ENCODE measurements at regions not wholly inside any gene's neighbourhood (a gene's known extent, or its start where the extent isn't known, plus 50 kb on each side); places are given as distances from the start of the nearest gene placed in this dataset.

GRCh38 chr6:80640176-80640575, 533.7 kb downstream of the BCKDHB start:
- Histone ChIP-seq H3K4me3 (ENCODE audit: extremely low read depth in 1 of 4, insufficient read depth in 2 of 4, low read depth in 3 of 4, low read length in 4 of 4) (no peak overlapping the region), H2BK20ac (ENCODE audit: low read length) (no peak overlapping the region), H2AFZ (ENCODE audit: low read length) (no peak overlapping the region), H3K18ac (ENCODE audit: extremely low read depth, low read length) (no peak overlapping the region), H3K14ac (ENCODE audit: insufficient read length) (no peak overlapping the region), H4K91ac (replicated peaks; ENCODE audit: insufficient read length, low read length) (no peak overlapping the region), H3K9ac (replicated peaks in 1 of 4; ENCODE audit: extremely low read depth in 1 of 4, low read depth in 3 of 4, low read length in 3 of 4) (no peak overlapping the region), H3K23ac (ENCODE audit: insufficient read length) (no peak overlapping the region), H3K27me3 (replicated peaks in 1 of 4; ENCODE audit: control insufficient read depth in 3 of 4, extremely low read depth in 1 of 4, insufficient read depth in 3 of 4, low read length in 3 of 4) (peaks cover 0 to 1% (median 0%) of the 10 kb centered on the region in 4 experiments; a peak in 1 of 7 replicates), H3K79me1 (ENCODE audit: low read depth, low read length) (no peaks in the 10 kb centered on the region), H3K4ac (replicated peaks; ENCODE audit: insufficient read length, low read depth, low read length) (no peak overlapping the region), H3K79me2 (ENCODE audit: control insufficient read depth in 1 of 2, insufficient read depth in 2 of 2, low read length in 2 of 2) (no peaks in the 10 kb centered on the region), H3K4me2 (ENCODE audit: insufficient read depth in 1 of 2, low read depth in 2 of 2, low read length in 2 of 2) (no peak overlapping the region), H3K23me2 (ENCODE audit: low read depth, low read length) (no peaks in the 10 kb centered on the region), H2BK120ac (replicated peaks; ENCODE audit: low read depth, low read length) (no peak overlapping the region), H2AK5ac (ENCODE audit: low read depth, low read length) (no peak overlapping the region), H4K8ac (ENCODE audit: extremely low read depth, insufficient read depth, low read length) (no peak overlapping the region), H3K9me3 (ENCODE audit: insufficient read depth in 2 of 2, low read depth in 1 of 2, low read length in 1 of 2) (peaks cover 0 to 4% of the 10 kb centered on the region in 2 experiments; a peak in 1 of 4 replicates), H3K27ac (ENCODE audit: low read depth, low read length) (no peak overlapping the region), H2BK12ac (ENCODE audit: low read depth, low read length) (no peak overlapping the region), H3K36me3 (ENCODE audit: control insufficient read depth in 2 of 4, insufficient read depth in 4 of 4, low read length in 3 of 4) (no peaks in the 10 kb centered on the region; a peak in 2 of 8 replicates), H4K20me1 (replicated peaks in 1 of 2; ENCODE audit: control insufficient read depth in 1 of 2, insufficient read depth in 2 of 2, low read length in 2 of 2) (no peaks in the 10 kb centered on the region), H3K56ac (replicated peaks; ENCODE audit: insufficient read length, low read depth, low read length) (no peak overlapping the region), H4K5ac (ENCODE audit: insufficient read length, low read depth, low read length) (no peak overlapping the region), H2BK15ac (ENCODE audit: low read length) (no peak overlapping the region), H2BK5ac (ENCODE audit: low read depth, low read length) (no peak overlapping the region), H3K4me1 (replicated peaks in 1 of 4; ENCODE audit: control insufficient read depth in 3 of 4, insufficient read depth in 4 of 4, low read length in 3 of 4) (peaks cover 0 to 6% (median 2%) of the 10 kb centered on the region in 4 experiments; a peak in 4 of 7 replicates)
- DNase-seq (ENCODE audit: low read depth in 1 of 2, low spot score in 2 of 2), result no peak
- ChIA-PET CTCF (ENCODE audit: partially characterized antibody) (no interaction called here), POLR2A (ENCODE audit: partially characterized antibody) (no interaction called here)
- no peak for FAIRE-seq
- WGBS, 2 experiments (ENCODE audit: extremely low coverage in 1 of 2, insufficient coverage in 1 of 2, insufficient read length in 1 of 2, insufficient replicate concordance in 2 of 2, low coverage in 1 of 2, low lambda C conversion rate in 2 of 2, missing lambda C conversion rate in 1 of 2), result 76% methylated on average over 1 of the region's 1 CpG; no CpG with 5 or more reads in 1 of the 2 experiments
- TF ChIP-seq SP1 (IDR thresholded peaks at IDR 0.05; ENCODE audit: low read depth, low read length) (no peak), RXRA (IDR thresholded peaks at IDR 0.05; ENCODE audit: insufficient read depth, low read depth, low read length) (no peak), PHF8 (conservative IDR thresholded peaks at IDR 0.05; ENCODE audit: low read depth, low read length) (no peak), TBP (IDR thresholded peaks at IDR 0.05; ENCODE audit: low read depth, low read length) (no peak), SAP30 (IDR thresholded peaks at IDR 0.05; ENCODE audit: insufficient read depth, insufficient replicate concordance, low read length) (no peak), CBX5 (IDR thresholded peaks at IDR 0.05; ENCODE audit: low read depth, low read length) (no peak), E2F6 (IDR thresholded peaks at IDR 0.05) (no peak), CHD2 (IDR thresholded peaks at IDR 0.05; ENCODE audit: low read length) (no peak), CBX8 (IDR thresholded peaks at IDR 0.05; ENCODE audit: borderline replicate concordance, low read depth, low read length) (no peak), TAF7 (optimal IDR thresholded peaks at IDR 0.05; ENCODE audit: borderline replicate concordance, low read depth, low read length) (no peak), CREB1 (IDR thresholded peaks at IDR 0.05) (no peak), CTBP2 (IDR thresholded peaks at IDR 0.05; ENCODE audit: borderline replicate concordance, insufficient read depth, insufficient read length, low read length) (no peak), SIRT6 (IDR thresholded peaks at IDR 0.05; ENCODE audit: low read length) (no peak), TEAD4 (IDR thresholded peaks at IDR 0.05; ENCODE audit: low read depth, low read length) (no peak), POLR2A (IDR thresholded peaks at IDR 0.05; ENCODE audit: control extremely low read depth in 1 of 2, low read depth in 2 of 2, low read length in 2 of 2) (no peak)

All from H1 (cell line).